Inflammatory macrophage (primary cell): ENCODE measurements at regions not wholly inside any gene's neighbourhood (a gene's known extent, or its start where the extent isn't known, plus 50 kb on each side); places are given as distances from the start of the nearest gene placed in this dataset.

Experiments used
- DNase-seq, 2 donors: peaks; one replicate each; pipeline ENCODE4 v3.0.0-alpha.2; 2020 to 2022

DNA sequence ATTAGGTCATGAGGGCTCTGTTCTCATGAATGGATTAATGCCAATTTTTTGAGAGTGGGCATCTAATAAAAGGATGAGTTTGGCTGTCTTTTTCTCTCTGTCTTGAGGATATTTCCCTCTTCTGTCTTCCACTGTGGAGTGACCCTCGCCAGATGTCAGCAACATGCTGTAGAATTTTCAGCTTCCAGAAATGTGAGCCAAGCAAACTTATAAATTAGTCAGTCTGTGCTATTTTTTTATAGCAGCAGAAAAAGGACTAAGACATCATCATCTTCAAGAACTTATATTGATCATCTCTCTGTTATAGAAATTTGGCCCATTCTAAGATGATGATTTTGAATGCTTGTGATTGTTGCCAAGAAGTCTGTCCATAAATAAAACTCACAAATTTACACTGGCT, 431.4 kb downstream of the FGF9 start:
- DNase-seq = no peak

DNA sequence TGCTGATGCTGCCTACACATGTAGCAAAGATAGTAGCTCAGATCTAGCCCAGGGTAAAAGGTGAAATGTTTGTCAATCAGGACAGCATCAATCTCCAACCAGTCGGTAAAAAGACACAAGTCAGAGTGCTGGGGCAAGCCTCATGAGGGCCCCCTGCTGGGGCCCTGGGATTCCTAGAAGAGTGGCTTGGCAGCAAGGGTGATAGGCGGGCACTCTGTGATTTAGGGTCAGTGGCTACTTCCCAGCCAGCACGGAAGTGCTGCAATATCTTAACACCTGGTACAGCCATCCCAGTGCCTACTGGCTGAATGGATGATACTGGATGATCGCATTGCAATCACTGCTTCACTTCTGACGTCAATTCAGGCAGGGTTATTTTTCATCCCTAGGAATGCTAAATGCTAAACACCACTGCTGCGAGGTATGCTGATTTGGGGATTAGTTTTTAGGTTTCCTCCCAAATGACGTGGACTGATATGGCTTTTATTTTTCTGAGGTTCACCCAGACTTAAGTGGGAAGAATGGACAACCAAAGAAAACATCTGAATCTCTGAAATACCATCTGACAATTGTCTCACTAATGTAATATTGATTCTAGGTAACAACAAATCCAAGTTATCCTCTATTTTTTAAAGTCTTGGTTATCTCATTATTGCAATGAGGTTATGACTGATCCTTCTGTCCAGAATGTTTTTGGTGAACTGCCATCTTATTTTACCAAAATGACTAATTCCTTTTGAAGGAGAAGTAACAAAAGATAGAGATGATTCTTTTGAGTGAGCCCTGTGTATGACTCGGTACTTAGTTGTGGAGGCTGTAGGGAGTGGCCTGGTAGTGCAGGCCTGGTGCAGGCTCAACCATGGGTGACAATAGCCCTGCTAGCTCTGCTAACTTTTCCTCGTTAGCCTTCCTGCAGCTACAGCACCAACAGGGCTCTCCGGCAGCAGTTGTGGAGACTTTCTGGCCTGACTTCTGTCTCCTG, 432.5 kb downstream of the FGF9 start:
- DNase-seq = no peak

DNA sequence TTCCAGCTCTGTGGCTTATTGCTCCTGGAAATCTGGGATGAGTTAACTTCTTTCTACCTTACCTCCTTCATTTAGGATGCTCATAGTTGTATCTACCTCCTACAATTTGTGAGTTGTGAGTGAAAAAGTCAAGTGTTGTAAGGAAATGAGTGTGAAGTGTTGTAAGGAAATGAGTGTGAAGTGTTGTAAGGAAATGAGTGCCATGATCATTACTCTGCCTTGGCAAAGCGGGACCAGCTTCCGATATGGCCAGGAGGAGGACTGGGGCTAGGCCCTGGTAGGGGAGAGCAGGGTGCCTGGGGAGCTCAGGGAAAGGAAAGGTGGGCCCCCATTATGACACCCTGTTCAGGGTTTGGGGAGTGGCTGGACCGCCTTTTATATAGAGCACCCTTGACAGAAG, 435.2 kb downstream of the FGF9 start:
- DNase-seq = no peak

DNA sequence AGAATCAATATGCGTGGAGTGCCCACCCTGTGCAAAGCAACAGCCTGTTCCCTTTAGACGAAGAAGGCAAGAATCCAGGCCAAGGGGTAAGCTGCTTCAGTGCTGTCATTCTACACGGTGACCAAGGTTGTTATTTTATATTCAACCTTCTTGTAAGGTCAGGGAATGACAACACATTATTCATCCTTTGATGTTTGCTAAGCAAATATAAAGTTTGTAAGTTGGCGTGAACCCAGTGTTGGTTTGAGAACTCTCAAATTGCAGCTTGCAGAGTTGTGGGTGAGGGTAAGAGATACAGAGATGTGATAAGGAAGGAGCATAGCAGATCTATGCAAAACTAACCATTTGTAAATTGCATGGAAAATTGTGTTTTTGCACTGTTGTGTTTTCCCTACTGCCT, 436.7 kb downstream of the FGF9 start:
- no peak for DNase-seq

DNA sequence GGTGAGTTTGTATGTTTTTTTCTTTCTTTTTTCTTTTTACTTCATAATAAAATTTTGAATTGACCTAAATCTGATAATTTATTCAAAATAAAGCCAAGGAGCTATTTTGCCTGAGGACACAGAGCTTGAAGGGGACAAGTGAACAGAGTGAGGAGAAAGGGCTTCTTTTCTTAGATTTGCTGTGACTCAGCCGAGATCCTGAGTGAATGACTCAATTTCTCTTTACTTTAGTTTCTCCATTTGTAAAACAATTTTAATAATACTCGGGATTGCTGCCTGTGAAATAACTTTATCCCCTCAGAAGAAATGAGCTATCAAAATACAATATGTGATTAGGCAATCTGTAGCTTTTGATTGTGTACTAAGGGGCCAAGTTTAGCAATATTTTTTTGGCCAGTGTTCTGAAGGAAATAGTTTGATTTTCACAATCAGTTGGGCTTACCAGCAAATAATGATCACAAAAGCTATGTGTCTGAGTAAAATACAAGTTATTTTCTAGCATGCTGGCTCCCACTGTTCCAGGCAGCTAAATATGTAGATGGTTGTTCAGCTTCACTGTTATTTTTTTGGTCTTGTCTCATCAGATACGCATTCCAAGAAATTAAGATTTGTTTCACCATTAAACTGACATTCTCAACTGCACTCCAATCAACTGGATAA, 437.5 kb downstream of the FGF9 start:
- DNase-seq = peak in 1 of 2 donors; percentile 6

DNA sequence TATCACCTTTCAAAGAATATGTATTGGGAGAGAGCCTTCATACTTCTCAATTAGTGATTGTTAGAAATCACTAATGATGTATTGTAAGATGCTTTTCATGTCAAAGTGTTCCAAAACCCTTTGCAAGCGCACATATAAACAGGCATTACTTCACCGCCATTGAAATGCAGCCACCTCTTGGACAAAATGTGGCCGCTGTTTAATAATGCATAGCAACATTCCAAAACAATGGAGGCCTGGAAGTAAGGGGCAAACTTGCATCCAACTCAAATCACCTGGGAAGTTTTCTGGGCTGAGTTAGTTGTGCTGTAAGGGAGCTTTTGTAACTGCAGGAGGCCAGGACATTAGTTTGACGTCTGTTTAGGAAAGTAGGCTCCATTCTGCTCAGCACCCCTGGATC, 438.1 kb downstream of the FGF9 start:
- no peak for DNase-seq

DNA sequence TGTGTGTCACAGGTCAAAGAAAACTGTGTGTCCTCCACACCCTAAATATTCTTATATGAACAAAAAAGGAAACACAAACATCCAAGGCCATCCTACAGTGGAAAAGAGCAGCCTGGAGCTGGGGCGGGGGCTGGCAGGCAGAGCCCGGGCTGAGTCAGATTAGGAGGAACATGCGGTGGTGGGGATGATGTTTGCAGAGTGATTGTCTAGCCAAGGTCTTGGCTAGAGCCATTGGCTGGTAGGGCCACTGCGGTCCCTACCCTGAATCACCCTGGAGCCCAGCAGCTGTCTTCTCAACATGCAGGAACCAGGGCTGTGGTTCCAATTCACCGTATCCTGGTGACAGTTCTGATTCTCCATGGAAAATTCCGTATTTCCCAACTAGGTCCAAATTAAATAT, 439.5 kb downstream of the FGF9 start:
- DNase-seq = no peak

DNA sequence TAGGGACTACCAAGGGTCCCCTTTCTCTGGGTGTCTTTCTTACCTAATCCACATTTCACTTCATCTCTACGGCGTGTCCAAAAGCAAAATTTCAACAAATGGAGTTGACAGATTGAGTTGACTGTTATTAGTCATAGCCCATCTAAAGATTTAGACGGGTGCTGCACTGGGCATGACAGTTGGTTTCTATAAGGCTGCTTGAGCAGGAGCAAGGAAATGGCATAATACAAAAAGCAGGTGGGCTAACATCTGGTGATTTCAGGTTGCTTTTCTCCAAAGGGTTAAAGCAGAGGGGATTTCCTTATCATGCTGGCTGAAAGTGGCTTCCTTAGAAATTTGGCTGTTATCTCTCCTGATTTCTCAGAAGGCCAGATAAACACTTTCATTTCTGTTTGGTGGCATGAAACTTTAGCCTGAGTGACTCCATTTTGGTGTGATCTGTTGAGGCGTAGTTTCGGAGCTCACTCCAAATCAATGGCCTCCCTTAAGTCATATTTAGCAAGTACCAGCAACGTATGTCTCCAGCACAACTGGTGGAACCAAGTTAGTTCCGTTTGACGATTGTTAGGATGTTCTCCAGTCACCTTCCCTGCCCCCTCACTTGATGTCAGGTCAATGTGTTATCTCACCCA, 440.4 kb downstream of the FGF9 start:
- DNase-seq = no peak

DNA sequence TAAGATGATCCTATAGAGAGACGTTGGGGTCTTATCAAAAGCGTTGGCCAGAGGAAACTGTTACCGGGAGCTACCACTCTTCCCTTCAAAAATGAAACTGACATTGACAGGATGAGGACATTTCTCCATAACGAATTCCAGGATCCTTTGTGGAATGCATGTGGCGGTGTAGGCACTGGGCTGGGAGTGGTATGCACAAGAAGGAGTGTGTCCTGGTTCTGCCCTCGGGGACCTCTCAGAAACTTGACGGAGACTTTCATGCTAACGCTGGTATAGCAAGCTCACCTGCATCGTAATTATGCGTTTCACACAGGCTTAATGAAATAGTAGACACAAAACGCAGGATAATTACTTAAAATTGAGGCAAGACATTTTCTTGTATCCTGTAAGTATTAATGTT, 441.1 kb downstream of the FGF9 start:
- DNase-seq = no peak

DNA sequence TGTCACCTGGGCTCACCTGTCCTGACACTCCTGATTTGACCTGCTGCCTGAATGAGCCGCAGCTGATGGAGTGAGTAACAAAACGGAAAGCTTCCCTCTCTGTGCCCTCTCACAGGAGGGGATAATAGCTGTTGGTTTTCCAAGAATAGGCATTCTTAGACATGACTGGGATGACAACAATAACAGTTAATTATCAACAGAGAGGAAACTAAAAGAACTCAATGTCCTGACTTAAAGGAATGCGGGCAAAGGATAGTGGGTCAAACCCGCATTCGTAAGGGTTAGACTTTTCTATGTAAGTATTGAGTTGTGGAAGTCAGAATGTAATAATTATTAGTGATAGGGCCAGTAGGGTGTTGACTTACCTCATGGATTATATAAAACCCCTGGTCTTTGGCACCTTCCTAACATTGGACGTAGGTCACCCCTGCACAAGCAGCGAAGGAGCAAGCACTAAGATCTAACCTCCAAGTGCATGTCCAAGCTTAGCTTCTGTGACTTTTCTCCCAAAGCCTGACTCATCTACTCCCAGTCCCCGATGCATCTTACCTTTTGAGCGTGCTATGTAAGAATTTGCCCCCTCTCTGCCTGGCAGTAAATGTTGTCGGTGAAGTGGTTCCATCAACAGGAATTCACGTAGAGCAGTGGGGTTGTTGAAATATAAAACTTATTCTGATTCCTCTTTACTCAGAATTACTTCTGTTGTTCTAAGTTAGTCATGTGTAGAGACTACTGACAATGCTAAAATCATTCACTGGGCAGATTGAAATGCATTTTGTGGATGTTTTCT, 442.3 kb downstream of the FGF9 start:
- DNase-seq = no peak

DNA sequence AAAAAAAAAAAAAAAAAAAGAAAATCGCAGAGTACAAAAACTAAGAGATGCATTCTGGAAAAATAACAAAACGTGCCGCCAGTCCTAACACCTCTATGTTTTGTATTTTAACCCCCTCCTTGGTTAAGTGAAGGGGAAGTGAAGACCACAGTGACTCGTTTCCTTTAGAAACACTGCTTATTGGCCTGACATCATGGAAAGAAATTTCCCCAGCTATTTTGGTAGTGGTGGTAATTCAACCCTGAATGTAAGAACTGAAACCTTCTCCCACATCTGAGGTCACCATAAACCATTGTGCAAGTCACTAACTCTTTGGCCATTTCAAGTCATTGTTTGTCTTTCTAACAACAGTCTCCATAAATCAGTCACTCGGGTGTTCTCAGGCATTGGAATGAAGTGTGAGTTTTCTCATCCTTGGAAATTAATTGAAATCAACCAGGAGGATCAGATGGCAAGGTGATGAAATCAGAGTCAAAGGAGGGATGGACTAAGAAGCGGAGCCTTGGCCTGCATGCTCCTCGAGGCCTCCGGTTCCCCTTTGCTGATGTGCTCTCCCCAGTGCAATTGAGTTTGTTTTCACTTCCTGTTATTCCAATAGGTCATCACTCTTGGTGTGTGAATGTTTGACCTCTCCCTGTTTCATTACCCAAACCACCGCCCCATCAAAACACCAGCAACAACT, 443.9 kb downstream of the FGF9 start:
- DNase-seq = peak; percentile 93 to 96

DNA sequence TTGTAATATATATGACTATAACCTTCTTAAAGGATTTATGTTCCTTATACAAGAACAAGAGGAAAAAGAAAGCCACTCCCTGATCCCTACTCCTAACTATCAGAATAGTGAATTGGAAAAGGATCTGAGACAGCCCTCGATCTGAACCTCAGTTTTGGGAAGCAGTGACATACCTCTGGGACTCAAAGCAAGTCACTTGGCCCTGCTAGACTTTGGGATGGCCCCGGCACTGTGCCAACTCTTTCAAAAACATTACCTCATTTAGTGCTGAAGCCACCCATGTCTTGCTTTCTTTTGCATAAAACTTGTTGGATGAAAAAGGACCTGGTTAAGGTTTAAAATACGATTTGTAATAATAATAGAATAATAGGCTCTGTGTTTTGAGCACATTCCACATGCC, 447.3 kb downstream of the FGF9 start:
- DNase-seq = no peak

DNA sequence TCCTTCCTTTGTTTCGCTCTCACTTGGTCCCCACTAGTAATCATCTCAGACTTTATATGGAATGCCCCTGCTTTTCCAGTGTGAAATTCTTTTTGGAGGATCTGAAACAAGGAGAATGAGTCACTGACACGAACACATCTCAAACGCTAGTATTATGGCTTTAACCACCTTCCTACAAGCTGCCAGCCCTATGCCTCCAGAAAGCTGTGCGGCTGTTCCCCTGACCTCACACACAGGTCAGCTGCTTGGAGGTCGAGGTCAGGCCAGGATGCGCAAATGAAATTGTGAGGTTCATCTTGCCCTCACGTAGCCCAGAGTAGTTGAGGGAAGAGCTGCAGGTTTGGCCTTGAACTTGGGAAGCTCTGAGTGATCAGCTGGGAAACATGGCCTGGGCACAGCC, 449.8 kb downstream of the FGF9 start:
- no peak for DNase-seq

DNA sequence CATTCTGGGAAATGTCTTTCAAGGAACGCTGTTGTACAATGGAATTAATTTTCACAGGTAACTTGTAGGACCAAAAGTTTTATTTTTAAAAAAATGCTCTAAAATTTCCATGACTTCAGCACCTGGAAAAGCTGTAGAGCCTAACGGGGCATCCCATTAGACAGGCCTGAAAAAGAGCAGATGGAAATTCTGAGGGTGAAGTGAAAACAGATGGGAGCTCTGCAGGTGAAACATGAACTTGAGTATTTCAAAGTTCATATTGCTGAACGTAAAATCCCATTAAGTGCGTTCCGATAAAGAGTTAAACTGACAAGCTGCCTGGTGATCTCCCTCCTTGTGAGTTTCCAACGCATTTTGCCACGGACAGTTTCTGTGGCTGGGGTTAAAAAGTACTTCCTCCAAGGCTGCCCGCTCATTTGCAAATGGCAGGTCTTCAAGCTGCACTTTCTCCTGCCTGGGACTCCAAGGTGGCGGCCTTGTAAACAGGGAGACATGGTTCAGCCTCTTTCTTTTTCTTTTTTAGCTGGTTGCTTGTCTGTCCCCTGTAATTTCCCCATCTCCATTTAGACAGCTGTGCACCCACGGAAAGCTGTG, 450.4 kb downstream of the FGF9 start:
- DNase-seq = no peak

DNA sequence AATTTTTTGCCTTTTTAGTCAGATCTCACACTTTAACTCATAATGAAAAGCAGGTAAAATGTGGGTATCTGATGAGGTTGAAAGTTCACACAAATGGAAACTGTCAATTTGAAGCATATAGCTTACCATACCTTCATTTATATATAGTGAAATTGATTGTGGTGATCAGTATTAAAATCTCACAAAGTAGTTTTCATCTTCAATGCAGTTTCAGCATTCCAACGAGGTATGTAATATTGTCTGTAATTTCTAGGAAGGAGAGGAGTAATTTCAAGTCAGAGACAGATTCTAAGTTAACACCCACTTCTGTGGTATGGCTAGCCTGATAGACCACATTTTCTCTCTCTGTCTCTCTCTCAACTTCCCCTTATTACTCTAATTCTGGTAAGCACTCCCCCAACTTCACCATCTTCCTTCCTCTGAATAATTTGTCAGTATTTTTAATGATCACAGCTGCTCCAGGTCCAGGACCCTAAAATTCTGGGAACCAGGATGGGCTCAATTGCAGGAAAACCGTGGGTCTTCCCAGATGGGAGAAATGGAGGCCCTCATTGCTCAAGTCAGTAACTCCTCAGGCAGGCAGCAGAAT, 455.7 kb downstream of the FGF9 start:
- peak in 1 of 2 donors; percentile 51 for DNase-seq

DNA sequence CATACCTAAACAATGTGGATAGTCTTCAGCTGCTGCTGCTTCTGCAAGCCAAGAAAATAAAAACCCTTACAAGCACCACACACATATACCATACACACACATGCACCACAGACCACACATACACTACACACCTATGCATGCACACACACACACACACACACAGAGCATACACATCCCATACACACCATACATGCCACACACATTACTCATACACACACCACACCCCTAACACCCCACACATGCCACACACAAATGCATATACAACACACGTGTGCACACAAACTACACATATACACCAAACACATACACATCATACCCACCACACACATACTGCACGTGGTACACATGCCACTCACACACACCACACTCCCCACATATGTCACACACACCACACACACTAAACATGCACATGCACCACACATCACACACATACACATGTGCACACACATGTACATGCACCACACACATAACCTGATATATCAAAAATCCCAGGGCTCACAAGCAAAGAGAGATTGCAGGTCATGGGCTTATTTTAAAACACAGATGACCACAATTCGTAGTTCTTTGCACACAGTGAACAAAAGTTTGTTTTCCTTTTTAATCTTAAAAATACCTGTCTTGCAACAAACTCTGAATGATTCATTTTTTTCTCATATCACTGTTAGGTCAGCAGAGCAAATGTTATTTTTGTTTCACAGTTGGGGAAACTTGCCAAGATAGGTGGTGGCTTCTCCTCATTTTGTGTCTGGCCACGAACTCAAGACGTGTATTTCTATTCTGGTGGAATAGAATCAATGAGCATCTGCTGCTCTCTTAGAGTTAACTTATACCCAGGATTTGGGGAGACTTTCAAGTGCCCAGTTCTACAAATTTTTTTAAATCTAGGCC, 456.6 kb downstream of the FGF9 start:
- DNase-seq = no peak

DNA sequence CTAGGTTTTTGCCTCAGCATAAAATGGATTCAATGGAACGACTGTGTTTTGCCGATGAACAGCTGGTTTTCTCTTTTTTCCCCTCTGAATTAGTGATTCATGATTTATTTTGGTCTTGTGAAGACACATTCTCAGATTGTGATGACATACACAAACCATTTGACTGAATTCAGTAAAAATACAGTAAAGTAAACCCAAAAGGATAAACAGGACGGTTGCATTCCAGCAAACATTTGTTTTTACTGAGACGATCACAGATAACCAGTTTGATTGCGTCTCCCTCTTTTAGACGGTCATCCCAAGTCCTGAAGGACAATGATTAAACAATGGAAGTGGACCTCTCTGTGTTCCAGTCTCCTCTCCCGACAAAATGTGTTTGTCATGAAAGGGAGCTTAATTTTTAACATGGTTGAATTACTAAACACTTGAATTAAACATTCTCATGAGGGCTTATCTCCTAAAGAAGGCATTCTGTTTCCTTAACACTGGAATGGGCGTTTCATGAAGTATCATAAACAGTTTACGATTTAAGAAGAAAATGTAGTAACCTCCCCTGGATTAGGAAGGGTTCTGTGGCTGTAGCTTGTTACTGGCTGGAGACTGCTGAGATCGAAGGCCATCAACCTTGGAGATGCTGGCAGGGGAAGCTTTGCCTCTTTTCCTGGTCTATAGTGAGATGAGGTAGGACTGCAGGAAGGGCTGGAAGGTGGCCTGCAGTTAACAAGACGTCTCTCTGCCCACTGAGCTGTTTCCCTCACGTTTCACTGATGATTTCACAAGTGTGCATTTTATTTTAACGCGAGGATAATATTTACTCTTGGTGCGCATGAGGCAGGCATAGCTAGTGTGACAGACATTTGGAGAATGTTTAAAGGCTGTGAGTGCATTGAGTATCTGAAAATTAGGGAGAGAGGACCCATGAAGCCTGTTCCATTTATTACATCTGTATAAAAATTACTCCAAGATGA, 457.9 kb downstream of the FGF9 start:
- DNase-seq = no peak

DNA sequence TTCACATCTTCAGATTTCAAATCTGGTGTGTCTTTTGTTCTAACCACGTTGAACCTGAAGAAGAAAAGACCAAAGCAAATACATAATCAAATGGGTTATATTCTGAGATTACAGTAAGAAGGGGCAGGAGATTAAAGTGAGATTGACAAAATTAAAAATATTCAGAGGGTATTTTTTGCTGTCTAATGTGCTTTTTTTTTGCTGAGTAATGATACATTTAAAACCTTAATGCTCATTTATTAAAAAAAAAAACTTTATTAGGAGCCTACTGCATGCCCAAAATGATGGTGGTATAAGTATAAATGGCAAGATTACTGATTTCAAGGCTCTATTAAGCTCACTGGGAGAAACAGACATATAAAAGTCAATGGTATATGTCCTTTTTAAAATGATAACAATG, 459.4 kb downstream of the FGF9 start:
- no peak for DNase-seq

DNA sequence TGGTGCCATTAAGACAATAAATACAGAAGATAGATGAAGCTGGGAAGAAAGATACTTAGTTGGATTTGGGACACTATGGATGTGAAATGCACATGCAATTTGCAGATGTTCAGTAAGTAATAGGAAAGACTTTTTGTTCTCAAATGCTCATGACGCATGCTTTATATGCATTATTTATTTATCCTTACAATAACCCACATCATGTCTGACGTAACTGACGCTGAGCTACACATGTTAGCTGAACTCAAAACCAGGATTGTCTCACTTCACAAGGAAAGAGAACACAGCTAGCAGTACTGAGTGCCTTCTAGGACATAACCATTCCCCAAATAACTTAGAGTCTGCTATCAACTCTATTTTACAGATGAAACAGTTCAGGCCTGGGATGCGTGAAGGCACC, 463.4 kb downstream of the FGF9 start:
- no peak for DNase-seq
